ENCODE measurements at regions not wholly inside any gene's neighbourhood (a gene's known extent, or its start where the extent isn't known, plus 50 kb on each side); places are given as distances from the start of the nearest gene placed in this dataset.

DNA sequence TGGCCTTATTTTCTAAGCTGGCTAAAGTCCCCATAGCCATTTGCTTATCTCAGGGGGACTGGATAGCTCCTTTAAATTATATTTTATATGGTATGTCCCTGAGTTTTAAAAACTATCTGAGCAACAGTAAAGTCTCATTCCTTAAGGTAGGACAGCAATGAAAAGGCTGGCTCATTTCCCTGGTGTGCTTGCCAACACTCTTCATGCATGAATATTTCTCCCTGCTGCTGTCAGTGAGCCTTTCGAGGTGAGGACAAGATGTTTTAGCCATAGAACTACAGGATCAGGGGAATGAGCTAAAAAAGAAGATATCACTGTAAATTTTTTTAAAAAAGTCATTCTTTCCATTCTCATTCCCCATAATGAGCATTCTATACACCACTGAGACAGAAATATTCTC lies 427.3 kb upstream of the FAM241A start:
- H3K36me3 ChIP-seq (ENCODE audit: low read depth) = no peaks in the 10 kb centered on the region
- no peak overlapping the region for H3K4me3 ChIP-seq
- intact Hi-C loops (cut with DNase I, micrococcal nuclease) = no loop called here
- ATAC-seq (no peak), DNase-seq (no peak)
- TF ChIP-seq, protein P1, sequence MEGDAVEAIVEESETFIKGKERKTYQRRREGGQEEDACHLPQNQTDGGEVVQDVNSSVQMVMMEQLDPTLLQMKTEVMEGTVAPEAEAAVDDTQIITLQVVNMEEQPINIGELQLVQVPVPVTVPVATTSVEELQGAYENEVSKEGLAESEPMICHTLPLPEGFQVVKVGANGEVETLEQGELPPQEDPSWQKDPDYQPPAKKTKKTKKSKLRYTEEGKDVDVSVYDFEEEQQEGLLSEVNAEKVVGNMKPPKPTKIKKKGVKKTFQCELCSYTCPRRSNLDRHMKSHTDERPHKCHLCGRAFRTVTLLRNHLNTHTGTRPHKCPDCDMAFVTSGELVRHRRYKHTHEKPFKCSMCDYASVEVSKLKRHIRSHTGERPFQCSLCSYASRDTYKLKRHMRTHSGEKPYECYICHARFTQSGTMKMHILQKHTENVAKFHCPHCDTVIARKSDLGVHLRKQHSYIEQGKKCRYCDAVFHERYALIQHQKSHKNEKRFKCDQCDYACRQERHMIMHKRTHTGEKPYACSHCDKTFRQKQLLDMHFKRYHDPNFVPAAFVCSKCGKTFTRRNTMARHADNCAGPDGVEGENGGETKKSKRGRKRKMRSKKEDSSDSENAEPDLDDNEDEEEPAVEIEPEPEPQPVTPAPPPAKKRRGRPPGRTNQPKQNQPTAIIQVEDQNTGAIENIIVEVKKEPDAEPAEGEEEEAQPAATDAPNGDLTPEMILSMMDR (IDR thresholded peaks at IDR 0.05) = no peak
- H3K4me1 ChIP-seq (ENCODE audit: low read depth) = no peaks in the 10 kb centered on the region
- no peaks in the 10 kb centered on the region for H3K9me3 ChIP-seq

DNA sequence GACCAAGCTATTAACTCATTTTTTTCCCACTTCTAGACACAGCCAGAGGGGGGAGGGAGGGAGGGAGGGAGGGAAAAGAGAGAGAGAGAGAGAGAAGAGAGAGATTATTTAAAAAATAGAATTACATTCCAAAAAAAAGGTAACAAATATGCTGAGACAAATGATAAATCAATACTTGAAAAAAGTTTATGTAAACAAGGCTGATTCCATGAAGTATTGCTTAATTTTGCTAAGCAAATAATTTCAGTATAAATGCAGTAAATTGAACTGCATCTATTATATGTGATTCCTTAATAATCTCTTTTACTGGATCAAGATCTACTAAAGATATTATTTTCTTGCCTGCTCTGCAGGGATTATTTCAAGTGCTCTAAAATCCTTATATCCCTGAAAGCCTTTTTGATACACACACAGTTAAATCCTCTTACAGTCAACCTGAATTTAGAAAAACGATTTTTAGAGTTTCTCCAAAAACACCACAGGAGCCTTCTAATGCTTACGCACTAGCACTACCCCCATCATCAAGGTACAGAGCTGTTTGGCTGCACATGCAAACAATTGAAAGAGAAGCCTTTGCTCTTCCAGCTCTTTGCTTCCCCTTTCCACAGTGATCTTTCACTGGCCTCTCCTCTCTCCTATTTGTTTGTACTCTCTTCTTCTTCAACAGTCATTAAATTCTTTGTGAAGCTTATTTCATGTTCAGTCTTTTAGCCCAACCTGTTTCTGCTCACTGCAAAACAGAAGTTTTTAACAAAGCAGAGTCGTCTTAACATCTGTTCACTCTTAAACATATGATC lies 426.3 kb upstream of the FAM241A start:
- ATAC-seq (no peak), DNase-seq (no peak)
- H3K4me3 ChIP-seq = no peak overlapping the region
- H3K4me1 ChIP-seq (ENCODE audit: low read depth) = no peaks in the 10 kb centered on the region
- no peaks in the 10 kb centered on the region for H3K9me3 ChIP-seq
- TF ChIP-seq, protein P1 (IDR thresholded peaks at IDR 0.05) = no peak
- H3K36me3 ChIP-seq (ENCODE audit: low read depth) = no peaks in the 10 kb centered on the region
- intact Hi-C loops (cut with DNase I, micrococcal nuclease) = no loop called here

DNA sequence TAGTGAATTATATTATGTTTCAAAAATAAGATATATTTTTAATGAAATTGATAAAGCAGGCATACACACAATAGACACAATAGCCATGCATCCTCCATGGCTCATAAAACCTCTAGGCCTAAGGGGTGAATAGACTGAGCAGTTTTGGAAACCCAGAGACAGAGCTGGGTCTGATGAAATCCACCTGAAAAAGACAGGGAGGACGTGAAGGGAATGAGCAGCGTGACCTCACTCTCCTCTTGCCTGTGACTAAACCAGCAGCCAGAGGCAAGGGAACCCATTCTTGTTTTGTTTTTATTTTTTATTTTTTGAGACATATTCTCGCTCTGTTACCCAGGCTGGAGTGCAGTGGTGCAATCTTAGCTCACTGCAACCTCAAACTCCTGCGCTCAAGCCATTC lies 424.4 kb upstream of the FAM241A start:
- H3K9me3 ChIP-seq = no peaks in the 10 kb centered on the region
- H3K36me3 ChIP-seq (ENCODE audit: low read depth) = no peaks in the 10 kb centered on the region
- intact Hi-C loops (cut with DNase I, micrococcal nuclease) = no loop called here
- no peak overlapping the region for H3K4me3 ChIP-seq
- DNase-seq = no peak
- TF ChIP-seq, protein P1 (IDR thresholded peaks at IDR 0.05) = no peak
- no peaks in the 10 kb centered on the region for H3K4me1 ChIP-seq (ENCODE audit: low read depth)
- no peak for ATAC-seq

DNA sequence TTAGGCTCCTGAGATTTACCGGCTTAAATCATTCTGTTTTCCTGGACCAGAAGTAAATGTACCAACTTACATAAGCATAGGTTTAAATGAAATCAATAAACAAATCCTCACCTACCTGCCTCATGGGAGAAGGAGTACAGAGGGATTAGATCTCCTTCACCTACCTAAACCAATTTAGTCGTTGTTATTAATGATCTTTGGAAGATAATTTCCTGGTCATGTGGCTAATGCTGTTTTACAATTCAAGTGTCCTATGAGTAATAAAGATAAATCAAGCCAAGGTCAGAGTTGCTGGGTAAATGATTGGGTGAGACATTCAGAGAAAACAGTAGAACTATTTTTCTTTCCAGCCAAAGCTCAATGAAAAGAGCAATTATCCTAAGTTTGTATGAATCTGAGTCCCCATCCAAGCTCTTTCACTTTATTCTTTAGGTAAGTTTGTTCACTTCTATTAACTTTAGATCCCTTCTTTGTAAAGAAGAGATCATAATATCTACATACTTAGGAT lies 423.0 kb upstream of the FAM241A start:
- DNase-seq (no peak), ATAC-seq (no peak)
- TF ChIP-seq, protein P1 (IDR thresholded peaks at IDR 0.05) = no peak
- intact Hi-C loops (cut with DNase I, micrococcal nuclease) = no loop called here
- Histone ChIP-seq H3K9me3 (no peaks in the 10 kb centered on the region), H3K4me3 (no peak overlapping the region), H3K36me3 (ENCODE audit: low read depth) (no peaks in the 10 kb centered on the region), H3K4me1 (ENCODE audit: low read depth) (no peaks in the 10 kb centered on the region)

DNA sequence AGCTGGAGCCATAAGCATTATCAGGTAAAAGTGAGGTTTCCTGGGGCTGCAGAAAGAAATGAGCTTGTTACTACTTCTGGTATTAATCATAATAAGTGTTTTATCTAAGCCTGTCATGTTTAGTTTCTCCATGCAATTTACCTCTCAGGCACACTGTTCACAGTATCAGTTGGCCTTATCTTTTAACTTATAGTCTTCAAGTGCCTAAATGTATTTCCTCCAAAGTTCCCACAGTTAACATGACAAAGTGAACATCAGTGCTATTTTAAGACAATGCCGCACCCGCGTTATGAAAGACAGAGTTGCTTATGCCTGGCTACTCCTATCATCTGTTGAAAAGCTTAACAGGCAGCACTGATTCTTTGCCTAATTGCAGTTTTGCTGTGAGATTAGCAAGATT lies 408.7 kb upstream of the FAM241A start:
- no peak for DNase-seq
- ATAC-seq = no peak
- Histone ChIP-seq H3K4me3 (no peak overlapping the region), H3K4me1 (ENCODE audit: low read depth) (no peaks in the 10 kb centered on the region), H3K36me3 (ENCODE audit: low read depth) (no peaks in the 10 kb centered on the region), H3K9me3 (no peaks in the 10 kb centered on the region)
- intact Hi-C loops (cut with DNase I, micrococcal nuclease) = no loop called here
- TF ChIP-seq, protein P1 (IDR thresholded peaks at IDR 0.05) = no peak

Measured in mucosa of descending colon (tissue), 3 donors.